NCI-H187 (cell line): ENCODE measurements at regions not wholly inside any gene's neighbourhood (a gene's known extent, or its start where the extent isn't known, plus 50 kb on each side); places are given as distances from the start of the nearest gene placed in this dataset.
"Not testable (repeated sequence)": the region's sequence is repeated elsewhere in the genome, so short reads cannot be mapped to it uniquely, and the experiment has no call there.

Source experiments
- DNase-seq, 2 experiments: peaks; one replicate each; lab custom pipeline; 2025; lab: John Stamatoyannopoulos, UW

GRCh38 chr6:137804637-137805036 lies 62.4 kb upstream of the TNFAIP3 start:
- DNase-seq: no peak

DNA sequence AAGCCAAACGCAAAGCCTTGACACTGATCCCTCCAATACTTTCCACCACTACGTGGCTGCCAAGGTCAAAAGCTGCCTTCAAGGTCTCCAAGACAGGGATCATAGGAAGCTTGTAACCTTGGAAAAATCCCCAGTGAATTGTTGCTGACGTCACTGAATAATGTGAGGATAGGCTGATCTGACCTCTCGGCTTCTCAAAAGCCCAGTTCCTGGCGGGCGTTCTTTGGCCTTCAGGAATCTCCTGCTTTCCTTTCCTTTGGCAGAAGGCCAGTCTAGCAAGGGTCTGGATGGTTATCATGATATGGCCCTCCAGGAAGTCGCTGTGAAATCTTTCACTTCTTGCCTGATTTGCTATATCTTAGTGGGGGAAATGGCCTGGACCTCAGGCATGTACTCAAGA lies 61.4 kb upstream of the TNFAIP3 start:
- no peak for DNase-seq

GRCh38 chr6:137806914-137807682 lies 60.0 kb upstream of the TNFAIP3 start:
- DNase-seq: no peak

- DNase-seq: no peak
Observed at GRCh38 chr6:137808191-137808590, 58.9 kb upstream of the TNFAIP3 start.

DNA sequence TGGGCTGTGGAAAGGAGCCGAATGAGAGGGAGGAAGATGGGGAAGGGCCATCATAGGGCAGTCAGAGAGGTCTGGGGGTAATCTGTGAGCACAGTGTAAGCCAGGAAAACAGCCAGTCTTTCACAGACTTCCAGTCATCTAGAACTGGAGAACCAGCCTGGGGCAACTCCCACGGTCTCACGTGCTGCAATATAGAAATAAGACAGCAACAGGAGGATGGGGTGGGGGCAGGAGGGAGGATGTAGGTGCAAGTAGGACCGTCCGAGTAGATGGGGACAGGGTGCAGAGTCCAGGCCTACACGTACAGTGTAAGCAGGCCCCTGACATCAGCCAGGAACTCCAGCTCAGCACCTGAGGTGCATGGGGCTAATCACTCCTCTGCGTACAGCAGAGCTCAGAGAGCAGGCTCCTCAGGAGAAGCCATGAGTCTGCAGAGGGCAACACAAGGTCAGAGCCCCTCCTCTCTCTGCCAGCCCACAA lies 58.2 kb upstream of the TNFAIP3 start:
- DNase-seq: no peak

DNA sequence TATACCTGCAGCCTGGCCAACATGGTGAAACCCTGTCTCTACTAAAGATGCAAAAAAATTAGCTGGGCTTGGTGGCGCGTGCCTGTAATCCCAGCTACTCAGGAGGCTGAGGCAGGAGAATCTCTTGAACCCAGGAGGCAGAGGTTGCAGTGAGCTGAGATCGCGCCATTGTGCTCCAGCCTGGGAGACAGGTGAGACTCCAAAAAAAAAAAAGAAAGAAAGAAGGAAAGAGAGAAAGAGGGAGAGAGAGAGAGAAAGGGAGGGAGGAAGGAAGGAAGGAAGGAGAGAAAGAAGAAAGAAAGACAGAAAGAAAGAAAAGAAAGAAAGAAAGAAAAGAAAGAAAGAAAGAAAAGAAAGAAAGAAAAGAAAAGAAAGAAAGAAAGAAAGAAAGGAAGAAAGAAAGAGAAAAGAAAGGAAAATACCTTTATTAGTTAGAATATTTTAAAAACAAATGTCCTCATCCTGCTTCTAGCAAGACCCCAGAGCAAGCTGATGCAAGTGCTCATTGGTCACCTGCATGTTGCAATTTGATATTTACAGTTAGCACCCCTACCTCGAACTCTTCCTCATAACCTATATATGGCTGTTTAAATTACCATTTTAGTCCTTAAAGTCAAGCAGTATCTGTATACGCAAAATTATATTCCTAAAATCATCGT lies 57.0 kb upstream of the TNFAIP3 start:
- DNase-seq: not testable (repeated sequence)

GRCh38 chr6:137810554-137811120 lies 56.4 kb upstream of the TNFAIP3 start:
- DNase-seq: no peak

DNA sequence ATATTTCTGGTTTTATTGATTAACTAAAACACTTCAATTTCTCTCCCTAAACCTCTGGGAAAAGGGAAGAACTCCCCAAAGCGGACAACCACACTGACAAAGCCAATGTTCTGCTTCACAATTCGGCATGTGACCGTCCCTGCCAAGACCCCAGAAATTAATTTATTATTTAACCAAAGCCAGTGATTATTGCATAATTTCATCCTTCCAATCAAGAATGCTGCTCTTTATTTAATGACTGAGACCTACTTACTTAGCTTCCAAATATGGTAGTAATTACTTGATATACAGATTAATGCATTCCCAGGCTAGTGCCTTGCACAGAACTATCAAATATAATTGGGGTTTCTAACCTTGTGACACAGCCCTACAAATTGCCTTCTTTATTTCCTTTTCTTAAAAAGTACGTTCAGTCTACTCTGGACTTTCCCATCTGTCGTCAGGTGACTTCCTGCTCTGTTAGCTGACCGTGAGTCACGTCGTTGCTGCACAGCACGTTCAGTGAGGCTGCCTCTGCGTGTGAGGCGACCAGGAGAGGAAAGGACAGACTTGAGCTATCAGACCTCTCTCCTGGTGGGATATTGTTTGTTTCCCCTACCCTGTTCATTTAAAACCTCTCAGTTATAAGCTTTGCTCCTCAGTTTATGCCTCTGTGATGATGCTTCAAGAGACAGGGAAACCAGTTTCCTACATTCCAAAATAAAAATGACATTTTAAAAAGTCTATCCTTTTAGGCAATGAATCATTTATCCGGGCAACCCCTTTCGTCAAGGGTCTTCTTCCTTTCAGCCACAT lies 55.7 kb upstream of the TNFAIP3 start:
- DNase-seq: no peak

- DNase-seq: no peak
Observed at GRCh38 chr6:137811916-137812553, 55.0 kb upstream of the TNFAIP3 start.

GRCh38 chr6:137813308-137813970 lies 53.6 kb upstream of the TNFAIP3 start:
- DNase-seq: no peak

DNA sequence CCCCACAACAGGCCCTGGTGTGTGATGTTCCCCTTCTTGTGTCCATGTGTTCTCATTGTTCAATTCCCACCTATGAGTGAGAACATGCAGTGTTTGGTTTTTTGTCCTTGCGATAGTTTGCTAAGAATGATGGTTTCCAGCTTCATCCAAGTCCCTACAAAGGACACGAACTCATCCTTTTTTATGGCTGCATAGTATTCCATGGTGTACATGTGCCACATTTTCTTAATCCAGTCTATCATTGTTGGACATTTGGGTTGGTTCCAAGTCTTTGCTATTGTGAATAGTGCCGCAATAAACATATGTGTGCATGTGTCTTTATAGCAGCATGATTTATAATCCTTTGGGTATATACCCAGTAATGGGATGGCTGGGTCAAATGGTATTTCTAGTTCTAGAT lies 53.0 kb upstream of the TNFAIP3 start:
- not testable (repeated sequence) for DNase-seq

DNA sequence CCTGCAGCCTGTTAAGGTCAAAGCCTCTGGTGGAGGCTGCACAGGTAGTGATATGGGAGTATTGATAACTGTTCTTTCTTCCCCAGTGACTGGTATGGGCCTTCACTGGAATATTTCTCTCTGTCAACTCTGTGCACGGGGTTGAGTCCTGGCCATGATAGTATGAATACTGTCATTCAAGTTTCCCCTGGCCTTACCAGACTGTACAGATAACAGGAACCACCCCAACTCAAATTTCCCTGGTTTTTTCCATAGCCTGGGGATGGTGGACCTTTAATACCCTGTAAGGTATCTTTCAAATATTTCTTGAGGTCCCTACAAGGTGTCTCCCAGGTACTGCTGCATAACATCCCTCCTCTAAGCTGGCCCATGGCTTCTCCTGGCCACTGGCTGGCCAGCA lies 51.4 kb upstream of the TNFAIP3 start:
- DNase-seq: no peak

GRCh38 chr6:137816133-137816579 lies 50.9 kb upstream of the TNFAIP3 start:
- DNase-seq: no peak

- DNase-seq: no peak
Observed at GRCh38 chr6:137816688-137817618, 50.1 kb upstream of the TNFAIP3 start.
